ENCODE measurements at regions not wholly inside any gene's neighbourhood (a gene's known extent, or its start where the extent isn't known, plus 50 kb on each side); places are given as distances from the start of the nearest gene placed in this dataset.

- TF ChIP-seq CTCF (optimal IDR thresholded peaks at IDR 0.05 in 1 of 3, IDR thresholded peaks at IDR 0.05 in 1 of 3, conservative IDR thresholded peaks at IDR 0.05 in 1 of 3; ENCODE audit: extremely low read depth in 1 of 3, insufficient read depth in 2 of 3, low read length in 3 of 3) = no peak
- TF ChIP-seq EZH2 (IDR thresholded peaks at IDR 0.05; ENCODE audit: low read length) = no peak
Observed at GRCh38 chr5:116370149-116370548, 204.5 kb downstream of the SEMA6A start.

All from keratinocyte (primary cell).